Liver (tissue), 8 donors: ENCODE measurements at regions not wholly inside any gene's neighbourhood (a gene's known extent, or its start where the extent isn't known, plus 50 kb on each side); places are given as distances from the start of the nearest gene placed in this dataset.

ENCODE experiments used
- DNase-seq: peaks from one replicate; pipeline ENCODE4 v3.0.0-alpha.2; 2017; ENCODE audit warnings: low spot score
- H3K27ac ChIP-seq, 2 donors: one replicate each; pipeline ENCODE4 v1.7.0; 2013; ENCODE audit warnings: inconsistent platforms in 2 of 2, low read length in 2 of 2, control low read depth in 1 of 2, low read depth in 1 of 2, mild to moderate bottlenecking in 1 of 2
- H3K27me3 ChIP-seq, 4 donors: one replicate each; pipeline versions ENCODE4 v1.6.1 to v1.7.0; 2013; ENCODE audit warnings: low read length in 3 of 4, inconsistent platforms in 1 of 4, mild to moderate bottlenecking in 1 of 4, moderate library complexity in 1 of 4; ENCODE audit not compliant: control insufficient read depth in 4 of 4, insufficient read depth in 4 of 4
- H3K36me3 ChIP-seq, 4 donors: one replicate each; pipeline versions ENCODE4 v1.6.1 to v1.7.0; 2013; ENCODE audit warnings: low read length in 3 of 4, mild to moderate bottlenecking in 3 of 4, low read depth in 1 of 4, moderate library complexity in 1 of 4; ENCODE audit not compliant: control insufficient read depth in 4 of 4, insufficient read depth in 3 of 4
- H3K4me1 ChIP-seq, 4 donors: one replicate each; pipeline versions ENCODE4 v1.6.1 to v1.7.0; 2013; ENCODE audit warnings: low read length in 3 of 4, mild to moderate bottlenecking in 3 of 4, moderate library complexity in 1 of 4; ENCODE audit not compliant: control insufficient read depth in 4 of 4, insufficient read depth in 4 of 4
- H3K4me3 ChIP-seq, 3 donors: one replicate each; pipeline versions ENCODE4 v1.6.1 to v1.7.0; 2013; ENCODE audit warnings: low read length in 3 of 3, control low read depth in 1 of 3, low read depth in 1 of 3, mild to moderate bottlenecking in 1 of 3
- H3K9ac ChIP-seq, 2 donors: one replicate each; pipeline ENCODE4 v1.7.0; 2013; ENCODE audit warnings: low read length in 2 of 2, mild to moderate bottlenecking in 2 of 2, moderate library complexity in 2 of 2, control low read depth in 1 of 2, low read depth in 1 of 2
- H3K9me3 ChIP-seq, 4 donors: one replicate each; pipeline versions ENCODE4 v1.6.1 to v1.7.0; 2013; ENCODE audit warnings: low read length in 3 of 4; ENCODE audit not compliant: control insufficient read depth in 4 of 4
- CTCF ChIP-seq: fragments of 150-350 bp; IDR thresholded peaks from 2 replicates; pipeline ENCODE4 v1.5.1; 2017; ENCODE audit warnings: improper control_type of control experiment, low read depth, low read length; ENCODE audit not compliant: missing input control
- EGR1 ChIP-seq, 2 donors: IDR thresholded peaks; 2 replicates each; pipeline ENCODE4 v1.6.1; 2016 to 2018; ENCODE audit warnings: antibody characterized with exemption in 2 of 2, low read depth in 2 of 2
- FOXA1 ChIP-seq: IDR thresholded peaks from 2 replicates; pipeline ENCODE4 v1.6.1; 2016; ENCODE audit warnings: antibody characterized with exemption
- FOXA2 ChIP-seq: IDR thresholded peaks from 2 replicates; pipeline ENCODE4 v1.6.1; 2016; ENCODE audit warnings: antibody characterized with exemption
- GABPA ChIP-seq, 2 donors: IDR thresholded peaks in 1 of 2; conservative IDR thresholded peaks in 1 of 2; 2 replicates each; pipeline ENCODE4 v1.6.1; 2016; ENCODE audit warnings: antibody characterized with exemption in 2 of 2, mild to moderate bottlenecking in 1 of 2, moderate library complexity in 1 of 2
- HNF4A ChIP-seq, 2 donors: conservative IDR thresholded peaks; 2 replicates each; pipeline ENCODE4 v1.6.1; 2016; ENCODE audit warnings: antibody characterized with exemption in 2 of 2, mild to moderate bottlenecking in 2 of 2
- HNF4G ChIP-seq: IDR thresholded peaks from 2 replicates; pipeline ENCODE4 v1.6.1; 2016; ENCODE audit warnings: antibody characterized with exemption
- JUND ChIP-seq, 2 donors: IDR thresholded peaks; 2 replicates each; pipeline ENCODE4 v1.6.1; 2016; ENCODE audit warnings: antibody characterized with exemption in 2 of 2
- MAX ChIP-seq: IDR thresholded peaks from 2 replicates; pipeline ENCODE4 v1.6.1; 2016; ENCODE audit warnings: antibody characterized with exemption
- NR2F2 ChIP-seq: IDR thresholded peaks from 2 replicates; pipeline ENCODE4 v1.6.1; 2016; ENCODE audit warnings: antibody characterized with exemption
- RAD21 ChIP-seq, 2 donors: IDR thresholded peaks; 2 replicates each; pipeline ENCODE4 v1.6.1; 2016; ENCODE audit warnings: antibody characterized with exemption in 2 of 2, mild to moderate bottlenecking in 2 of 2
- RXRA ChIP-seq, 2 donors: IDR thresholded peaks; 2 replicates each; pipeline ENCODE4 v1.6.1; 2017 to 2018; ENCODE audit warnings: antibody characterized with exemption in 2 of 2, mild to moderate bottlenecking in 1 of 2
- SP1 ChIP-seq: IDR thresholded peaks from 2 replicates; pipeline ENCODE4 v1.6.1; 2018; ENCODE audit warnings: antibody characterized with exemption, mild to moderate bottlenecking
- TAF1 ChIP-seq: conservative IDR thresholded peaks from 2 replicates; pipeline ENCODE4 v1.6.1; 2016; ENCODE audit warnings: antibody characterized with exemption, mild to moderate bottlenecking
- YY1 ChIP-seq: IDR thresholded peaks from 2 replicates; pipeline ENCODE4 v1.6.1; 2016; ENCODE audit warnings: antibody characterized with exemption, mild to moderate bottlenecking
- WGBS: extraction: QIAGEN DNeasy Blood & Tissue Kit; methylation state at CpG from one replicate; pipeline ENCODE4 v1.1.7; 2013; 5-methylcytosine and 5-hydroxymethylcytosine counted together
- TF ChIP-seq, protein P1 (sequence below): IDR thresholded peaks from 2 replicates; pipeline ENCODE4 v1.6.1; 2016; ENCODE audit warnings: antibody characterized with exemption
- TF ChIP-seq, protein P2 (sequence below): IDR thresholded peaks from 2 replicates; pipeline ENCODE4 v1.6.1; 2016; ENCODE audit warnings: antibody characterized with exemption
- TF ChIP-seq, protein P3 (sequence below): IDR thresholded peaks from 2 replicates; pipeline ENCODE4 v1.6.1; 2016; ENCODE audit warnings: antibody characterized with exemption, mild to moderate bottlenecking
- donor health status: healthy.
- donor health status: healthy.
- donor health status: healthy.
- donor health status: healthy.
- donor health status: healthy.

GRCh38 chr13:50589651-50590054 lies 253.8 kb downstream of the DLEU7 start (continued):
- no peak for TF ChIP-seq EGR1 (IDR thresholded peaks at IDR 0.05; ENCODE audit: low read depth in 2 of 2)

GRCh38 chr13:50592412-50593155 lies 250.9 kb downstream of the DLEU7 start:
- Histone ChIP-seq H3K4me1 (no peaks in the 10 kb centered on the region), H3K9me3 (no peaks in the 10 kb centered on the region), H3K36me3 (no peaks in the 10 kb centered on the region), H3K27ac (no peak overlapping the region), H3K27me3 (no peaks in the 10 kb centered on the region), H3K4me3 (no peak overlapping the region), H3K9ac (no peak overlapping the region)
- TF ChIP-seq, protein P1, sequence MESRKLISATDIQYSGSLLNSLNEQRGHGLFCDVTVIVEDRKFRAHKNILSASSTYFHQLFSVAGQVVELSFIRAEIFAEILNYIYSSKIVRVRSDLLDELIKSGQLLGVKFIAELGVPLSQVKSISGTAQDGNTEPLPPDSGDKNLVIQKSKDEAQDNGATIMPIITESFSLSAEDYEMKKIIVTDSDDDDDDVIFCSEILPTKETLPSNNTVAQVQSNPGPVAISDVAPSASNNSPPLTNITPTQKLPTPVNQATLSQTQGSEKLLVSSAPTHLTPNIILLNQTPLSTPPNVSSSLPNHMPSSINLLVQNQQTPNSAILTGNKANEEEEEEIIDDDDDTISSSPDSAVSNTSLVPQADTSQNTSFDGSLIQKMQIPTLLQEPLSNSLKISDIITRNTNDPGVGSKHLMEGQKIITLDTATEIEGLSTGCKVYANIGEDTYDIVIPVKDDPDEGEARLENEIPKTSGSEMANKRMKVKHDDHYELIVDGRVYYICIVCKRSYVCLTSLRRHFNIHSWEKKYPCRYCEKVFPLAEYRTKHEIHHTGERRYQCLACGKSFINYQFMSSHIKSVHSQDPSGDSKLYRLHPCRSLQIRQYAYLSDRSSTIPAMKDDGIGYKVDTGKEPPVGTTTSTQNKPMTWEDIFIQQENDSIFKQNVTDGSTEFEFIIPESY, result no peak
- TF ChIP-seq YY1 (no peak), FOXA1 (no peak), EGR1 (IDR thresholded peaks at IDR 0.05; ENCODE audit: low read depth in 2 of 2) (no peak), MAX (no peak), NR2F2 (no peak), FOXA2 (no peak), RXRA (IDR thresholded peaks at IDR 0.05) (no peak), HNF4G (no peak), JUND (IDR thresholded peaks at IDR 0.05) (no peak), RAD21 (IDR thresholded peaks at IDR 0.05) (no peak), GABPA (IDR thresholded peaks at IDR 0.05 in 1 of 2, conservative IDR thresholded peaks at IDR 0.05 in 1 of 2) (no peak), HNF4A (conservative IDR thresholded peaks at IDR 0.05) (no peak), CTCF (no peak), TAF1 (no peak), SP1 (no peak)
- TF ChIP-seq, protein P2, sequence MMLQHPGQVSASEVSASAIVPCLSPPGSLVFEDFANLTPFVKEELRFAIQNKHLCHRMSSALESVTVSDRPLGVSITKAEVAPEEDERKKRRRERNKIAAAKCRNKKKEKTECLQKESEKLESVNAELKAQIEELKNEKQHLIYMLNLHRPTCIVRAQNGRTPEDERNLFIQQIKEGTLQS, result no peak
- TF ChIP-seq, protein P3, sequence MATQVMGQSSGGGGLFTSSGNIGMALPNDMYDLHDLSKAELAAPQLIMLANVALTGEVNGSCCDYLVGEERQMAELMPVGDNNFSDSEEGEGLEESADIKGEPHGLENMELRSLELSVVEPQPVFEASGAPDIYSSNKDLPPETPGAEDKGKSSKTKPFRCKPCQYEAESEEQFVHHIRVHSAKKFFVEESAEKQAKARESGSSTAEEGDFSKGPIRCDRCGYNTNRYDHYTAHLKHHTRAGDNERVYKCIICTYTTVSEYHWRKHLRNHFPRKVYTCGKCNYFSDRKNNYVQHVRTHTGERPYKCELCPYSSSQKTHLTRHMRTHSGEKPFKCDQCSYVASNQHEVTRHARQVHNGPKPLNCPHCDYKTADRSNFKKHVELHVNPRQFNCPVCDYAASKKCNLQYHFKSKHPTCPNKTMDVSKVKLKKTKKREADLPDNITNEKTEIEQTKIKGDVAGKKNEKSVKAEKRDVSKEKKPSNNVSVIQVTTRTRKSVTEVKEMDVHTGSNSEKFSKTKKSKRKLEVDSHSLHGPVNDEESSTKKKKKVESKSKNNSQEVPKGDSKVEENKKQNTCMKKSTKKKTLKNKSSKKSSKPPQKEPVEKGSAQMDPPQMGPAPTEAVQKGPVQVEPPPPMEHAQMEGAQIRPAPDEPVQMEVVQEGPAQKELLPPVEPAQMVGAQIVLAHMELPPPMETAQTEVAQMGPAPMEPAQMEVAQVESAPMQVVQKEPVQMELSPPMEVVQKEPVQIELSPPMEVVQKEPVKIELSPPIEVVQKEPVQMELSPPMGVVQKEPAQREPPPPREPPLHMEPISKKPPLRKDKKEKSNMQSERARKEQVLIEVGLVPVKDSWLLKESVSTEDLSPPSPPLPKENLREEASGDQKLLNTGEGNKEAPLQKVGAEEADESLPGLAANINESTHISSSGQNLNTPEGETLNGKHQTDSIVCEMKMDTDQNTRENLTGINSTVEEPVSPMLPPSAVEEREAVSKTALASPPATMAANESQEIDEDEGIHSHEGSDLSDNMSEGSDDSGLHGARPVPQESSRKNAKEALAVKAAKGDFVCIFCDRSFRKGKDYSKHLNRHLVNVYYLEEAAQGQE, result no peak
- WGBS, result 68% methylated on average over 2 of the region's 2 CpGs
- no peak for DNase-seq
